Stimulated activated CD8-positive, alpha-beta memory T cell treated with anti-CD3 and anti-CD28 coated beads, Interleukin-7, amount 100 ng/mL, for 48 hours (primary cell): ENCODE measurements at regions not wholly inside any gene's neighbourhood (a gene's known extent, or its start where the extent isn't known, plus 50 kb on each side); places are given as distances from the start of the nearest gene placed in this dataset.

Experiments used
- DNase-seq, 2 donors: peaks; one replicate each; pipeline ENCODE4 v3.0.0-alpha.2; 2020; ENCODE audit warnings: low read depth in 1 of 2; ENCODE audit errors: extremely low read depth in 1 of 2

GRCh38 chr11:69377953-69378302, 84.0 kb downstream of the MYEOV start:
- DNase-seq: no peak

GRCh38 chr11:69378303-69379141, 84.6 kb downstream of the MYEOV start:
- no peak for DNase-seq

GRCh38 chr11:69380451-69380901, 86.5 kb downstream of the MYEOV start:
- no peak for DNase-seq

- no peak for DNase-seq
Measured at GRCh38 chr11:69380921-69381581, 87.1 kb downstream of the MYEOV start.

GRCh38 chr11:69381681-69382130, 87.8 kb downstream of the MYEOV start:
- DNase-seq: no peak

GRCh38 chr11:69382131-69383128, 88.5 kb downstream of the MYEOV start:
- DNase-seq: no peak

- DNase-seq: no peak
Measured at GRCh38 chr11:69383372-69384250, 89.7 kb downstream of the MYEOV start.

GRCh38 chr11:69384251-69385143, 90.5 kb downstream of the MYEOV start:
- DNase-seq: no peak

GRCh38 chr11:69385144-69385820, 91.3 kb downstream of the MYEOV start:
- DNase-seq: no peak

- no peak for DNase-seq
Measured at GRCh38 chr11:69385832-69386427, 92.0 kb downstream of the MYEOV start.

- DNase-seq: no peak
Measured at GRCh38 chr11:69386594-69387408, 92.8 kb downstream of the MYEOV start.

GRCh38 chr11:69387409-69387885, 93.5 kb downstream of the MYEOV start:
- DNase-seq: no peak

- DNase-seq: no peak
Measured at GRCh38 chr11:69388210-69388609, 93.3 kb upstream of the LINC01488 start.

GRCh38 chr11:69388661-69389060, 92.8 kb upstream of the LINC01488 start:
- DNase-seq: no peak

- no peak for DNase-seq
Measured at GRCh38 chr11:69390561-69390960, 90.9 kb upstream of the LINC01488 start.

- no peak for DNase-seq
Measured at GRCh38 chr11:69391192-69392103, 90.0 kb upstream of the LINC01488 start.
